BLaER1 treated with 17β-estradiol and CSF1 and Interleukin-3, amounts not matched to agents 10 nM and 100 nM (cell line): ENCODE measurements at regions not wholly inside any gene's neighbourhood (a gene's known extent, or its start where the extent isn't known, plus 50 kb on each side); places are given as distances from the start of the nearest gene placed in this dataset.

Experiments
- H3K27ac ChIP-seq, 11 experiments: shearing (Covaris generic); formaldehyde crosslinking; 2 replicates each; pipeline ENCODE4 v1.8.1; 2022
- H3K27me3 ChIP-seq, 11 experiments: shearing (Covaris generic); formaldehyde crosslinking; 2 replicates each; pipeline ENCODE4 v1.8.1; 2022
- H3K36me3 ChIP-seq, 11 experiments: shearing (Covaris generic); formaldehyde crosslinking; 2 replicates each; pipeline ENCODE4 v1.8.1; 2022
- H3K4me1 ChIP-seq, 10 experiments: shearing (Covaris generic); formaldehyde crosslinking; 2 replicates each; pipeline ENCODE4 v1.8.1; 2022
- H3K4me2 ChIP-seq, 11 experiments: shearing (Covaris generic); formaldehyde crosslinking; 2 replicates each; pipeline ENCODE4 v1.8.1; 2022
- H3K4me3 ChIP-seq, 10 experiments: shearing (Covaris generic); formaldehyde crosslinking; 2 replicates each; pipeline ENCODE4 v1.8.1; 2022
- H3K9ac ChIP-seq, 11 experiments: shearing (Covaris generic); formaldehyde crosslinking; 2 replicates each; pipeline ENCODE4 v1.8.1; 2022
- H3K9me3 ChIP-seq, 11 experiments: shearing (Covaris generic); formaldehyde crosslinking; replicated peaks in 1 of 11; 2 replicates each; pipeline ENCODE4 v1.8.1; 2022
- H4K20me1 ChIP-seq, 11 experiments: shearing (Covaris generic); formaldehyde crosslinking; 2 replicates each; pipeline ENCODE4 v1.8.1; 2022
- Cebpa-rat ChIP-seq, 11 experiments: shearing (Covaris generic); IDR thresholded peaks; 2 replicates each; pipeline ENCODE4 v1.8.1; 2022

- H3K9me3 ChIP-seq, result no peaks in the 10 kb centered on the region
- no peaks in the 10 kb centered on the region for H3K27me3 ChIP-seq
- H3K9ac ChIP-seq, result no peak overlapping the region
- no peak overlapping the region for H3K4me3 ChIP-seq
- peak overlapping the region in 3 of 11 experiments; percentile 5 to 54 (median 46); a peak in 5 of 22 replicates for H3K4me2 ChIP-seq
- H3K36me3 ChIP-seq, result no peaks in the 10 kb centered on the region
- no peak overlapping the region for H3K27ac ChIP-seq
- no peak for TF ChIP-seq Cebpa-rat (IDR thresholded peaks at IDR 0.05)
- H4K20me1 ChIP-seq, result no peaks in the 10 kb centered on the region
- peaks cover 0 to 16% (median 0%) of the 10 kb centered on the region in 10 experiments; a peak in 2 of 20 replicates for H3K4me1 ChIP-seq
Observed at GRCh38 chr17:12431188-12431587, 234.5 kb upstream of the MYOCD start.

- TF ChIP-seq Cebpa-rat (IDR thresholded peaks at IDR 0.05), result no peak
- Histone ChIP-seq H3K27me3 (no peaks in the 10 kb centered on the region), H3K9me3 (peaks cover 0 to 6% (median 0%) of the 10 kb centered on the region in 11 experiments; a peak in 1 of 22 replicates), H3K4me1 (no peaks in the 10 kb centered on the region), H3K9ac (no peak overlapping the region), H4K20me1 (no peaks in the 10 kb centered on the region), H3K27ac (no peak overlapping the region), H3K4me2 (no peak overlapping the region), H3K36me3 (no peaks in the 10 kb centered on the region), H3K4me3 (no peak overlapping the region)
Observed at GRCh38 chr17:12438212-12438611, 227.5 kb upstream of the MYOCD start.

- Histone ChIP-seq H3K4me2 (no peak overlapping the region), H3K9ac (no peak overlapping the region), H3K27me3 (no peaks in the 10 kb centered on the region), H4K20me1 (no peaks in the 10 kb centered on the region), H3K27ac (no peak overlapping the region), H3K4me3 (no peak overlapping the region), H3K9me3 (peaks cover 0 to 6% (median 0%) of the 10 kb centered on the region in 11 experiments; a peak in 1 of 22 replicates), H3K36me3 (no peaks in the 10 kb centered on the region), H3K4me1 (no peaks in the 10 kb centered on the region)
- TF ChIP-seq Cebpa-rat (IDR thresholded peaks at IDR 0.05), result no peak
Observed at GRCh38 chr17:12438813-12439586, 226.7 kb upstream of the MYOCD start.

- H3K4me2 ChIP-seq, result no peak overlapping the region
- no peak overlapping the region for H3K4me3 ChIP-seq
- no peak overlapping the region for H3K9ac ChIP-seq
- no peak overlapping the region for H3K27ac ChIP-seq
- H3K36me3 ChIP-seq, result no peaks in the 10 kb centered on the region
- TF ChIP-seq Cebpa-rat (IDR thresholded peaks at IDR 0.05), result no peak
- no peaks in the 10 kb centered on the region for H3K4me1 ChIP-seq
- no peaks in the 10 kb centered on the region for H4K20me1 ChIP-seq
- no peaks in the 10 kb centered on the region for H3K27me3 ChIP-seq
- peaks cover 0 to 10% (median 0%) of the 10 kb centered on the region in 11 experiments; a peak in 3 of 22 replicates for H3K9me3 ChIP-seq
Observed at GRCh38 chr17:12445331-12445730, 220.4 kb upstream of the MYOCD start.

- Histone ChIP-seq H3K4me1 (no peaks in the 10 kb centered on the region), H3K9ac (no peak overlapping the region), H3K4me2 (no peak overlapping the region), H4K20me1 (no peaks in the 10 kb centered on the region), H3K36me3 (no peaks in the 10 kb centered on the region), H3K27ac (no peak overlapping the region), H3K9me3 (peaks cover 15 to 21% (median 18%) of the 10 kb centered on the region in 11 experiments), H3K4me3 (no peak overlapping the region), H3K27me3 (no peaks in the 10 kb centered on the region)
- no peak for TF ChIP-seq Cebpa-rat (IDR thresholded peaks at IDR 0.05)
Observed at GRCh38 chr17:12457493-12457892, 208.2 kb upstream of the MYOCD start.

- no peak for TF ChIP-seq Cebpa-rat (IDR thresholded peaks at IDR 0.05)
- Histone ChIP-seq H3K4me1 (peaks cover 0 to 5% (median 0%) of the 10 kb centered on the region in 10 experiments; a peak in 1 of 20 replicates), H4K20me1 (no peaks in the 10 kb centered on the region), H3K4me2 (no peak overlapping the region), H3K27ac (no peak overlapping the region), H3K9ac (no peak overlapping the region), H3K27me3 (no peaks in the 10 kb centered on the region), H3K9me3 (peaks cover 15 to 21% (median 18%) of the 10 kb centered on the region in 11 experiments), H3K4me3 (no peak overlapping the region), H3K36me3 (no peaks in the 10 kb centered on the region)
Observed at GRCh38 chr17:12459736-12460135, 206.0 kb upstream of the MYOCD start.

- Histone ChIP-seq H3K4me1 (peaks cover 0 to 5% (median 0%) of the 10 kb centered on the region in 10 experiments; a peak in 1 of 20 replicates), H3K4me3 (no peak overlapping the region), H4K20me1 (no peaks in the 10 kb centered on the region), H3K9ac (no peak overlapping the region), H3K27ac (no peak overlapping the region), H3K36me3 (no peaks in the 10 kb centered on the region), H3K9me3 (peaks cover 0 to 9% (median 0%) of the 10 kb centered on the region in 11 experiments; a peak in 3 of 22 replicates), H3K27me3 (no peaks in the 10 kb centered on the region), H3K4me2 (no peak overlapping the region)
- TF ChIP-seq Cebpa-rat (IDR thresholded peaks at IDR 0.05), result no peak
Observed at GRCh38 chr17:12463102-12463501, 202.6 kb upstream of the MYOCD start.

- Histone ChIP-seq H3K4me1 (no peaks in the 10 kb centered on the region), H3K4me3 (no peak overlapping the region), H3K9ac (no peak overlapping the region), H3K4me2 (no peak overlapping the region), H3K27me3 (no peaks in the 10 kb centered on the region), H3K36me3 (no peaks in the 10 kb centered on the region), H3K9me3 (no peaks in the 10 kb centered on the region; a peak in 1 of 22 replicates), H4K20me1 (no peaks in the 10 kb centered on the region), H3K27ac (no peak overlapping the region)
- no peak for TF ChIP-seq Cebpa-rat (IDR thresholded peaks at IDR 0.05)
Observed at GRCh38 chr17:12472252-12473173, 193.2 kb upstream of the MYOCD start.

GRCh38 chr17:12478311-12478710, 187.4 kb upstream of the MYOCD start:
- Histone ChIP-seq H3K36me3 (no peaks in the 10 kb centered on the region), H3K4me3 (no peak overlapping the region), H3K4me1 (no peaks in the 10 kb centered on the region), H3K27ac (no peak overlapping the region), H4K20me1 (no peaks in the 10 kb centered on the region), H3K9me3 (no peaks in the 10 kb centered on the region; a peak in 1 of 22 replicates), H3K9ac (no peak overlapping the region), H3K27me3 (no peaks in the 10 kb centered on the region), H3K4me2 (no peak overlapping the region)
- TF ChIP-seq Cebpa-rat (IDR thresholded peaks at IDR 0.05), result no peak
